Left lung (tissue), 4 donors: ENCODE measurements at regions not wholly inside any gene's neighbourhood (a gene's known extent, or its start where the extent isn't known, plus 50 kb on each side); places are given as distances from the start of the nearest gene placed in this dataset.
"Not testable (repeated sequence)": the region's sequence is repeated elsewhere in the genome, so short reads cannot be mapped to it uniquely, and the experiment has no call there.

Source experiments
- ATAC-seq: fragments of 200-7000 bp; cut with Tn5 transposase; one replicate; pipeline ENCODE4 v1.9.1; 2020; ENCODE audit warnings: moderate library complexity
- DNase-seq, 4 donors: peaks; one replicate each; pipeline ENCODE4 v3.0.0-alpha.2; 2013 to 2020
- H3K27ac ChIP-seq, 2 donors: fragments of 200-600 bp; sonication (generic) in 1 of 2; one replicate each; pipeline versions ENCODE4 v1.5.0 to v1.8.0; 2020 to 2021
- H3K27me3 ChIP-seq, 2 donors: fragments of 200-600 bp; sonication (generic) in 1 of 2; one replicate each; pipeline versions ENCODE4 v1.5.0 to v1.8.0; 2020 to 2021
- H3K36me3 ChIP-seq, 2 donors: fragments of 200-600 bp; sonication (generic) in 1 of 2; one replicate each; pipeline versions ENCODE4 v1.5.0 to v1.8.0; 2020 to 2021
- H3K4me1 ChIP-seq, 2 donors: fragments of 200-600 bp; one replicate each; pipeline ENCODE4 v1.8.0; 2021
- H3K4me3 ChIP-seq, 2 donors: fragments of 200-600 bp; sonication (generic) in 1 of 2; one replicate each; pipeline versions ENCODE4 v1.5.0 to v1.8.0; 2020 to 2021; ENCODE audit warnings: mild to moderate bottlenecking in 1 of 2
- H3K9me3 ChIP-seq, 2 donors: fragments of 200-600 bp; sonication (generic) in 1 of 2; one replicate each; pipeline versions ENCODE4 v1.5.0 to v1.8.0; 2020 to 2021
- intact Hi-C, 2 donors: fragments of 100-400 bp; cut with DNase I; formaldehyde crosslinking; loops; one replicate each; pipeline versions ENCODE4 v1.11.2 to v1.14.2; 2022
- TF ChIP-seq, protein P1 (sequence below), 2 donors: fragments of 200-600 bp; sonication (generic) in 1 of 2; IDR thresholded peaks; one replicate each; pipeline versions ENCODE4 v1.5.0 to v1.8.0; 2021; ENCODE audit warnings: antibody characterized with exemption in 2 of 2
- donor health status: DM: no; HTN: yes; CAD: no.
- donor health status: DM: no; HTN: no; CAD: no.

DNA sequence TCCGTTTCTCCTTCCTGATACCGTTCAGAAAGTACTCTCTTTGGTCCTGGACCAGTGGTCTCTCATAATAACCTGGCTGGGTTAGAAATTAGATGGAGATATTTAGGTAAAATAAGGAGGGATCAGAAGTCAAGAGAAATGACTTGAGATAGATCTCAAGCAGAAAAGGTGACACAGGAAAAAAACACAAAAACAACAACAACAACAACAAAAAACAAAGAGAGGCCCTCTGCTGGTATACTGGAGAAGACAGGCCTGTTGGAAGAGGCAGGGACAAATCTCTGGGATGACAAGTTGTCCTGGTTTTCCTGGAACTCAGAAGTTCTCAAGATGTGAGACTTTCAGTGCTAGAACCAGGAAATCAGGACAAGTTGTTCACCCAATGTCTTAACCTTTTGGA, 430.5 kb downstream of the SHISA9 start:
- DNase-seq (no peak), ATAC-seq (no peak)
- Histone ChIP-seq H3K27me3 (no peaks in the 10 kb centered on the region), H3K27ac (no peak overlapping the region), H3K36me3 (no peaks in the 10 kb centered on the region), H3K4me1 (no peaks in the 10 kb centered on the region), H3K4me3 (no peak overlapping the region), H3K9me3 (no peaks in the 10 kb centered on the region)
- intact Hi-C loops, result no loop called here
- TF ChIP-seq, protein P1, sequence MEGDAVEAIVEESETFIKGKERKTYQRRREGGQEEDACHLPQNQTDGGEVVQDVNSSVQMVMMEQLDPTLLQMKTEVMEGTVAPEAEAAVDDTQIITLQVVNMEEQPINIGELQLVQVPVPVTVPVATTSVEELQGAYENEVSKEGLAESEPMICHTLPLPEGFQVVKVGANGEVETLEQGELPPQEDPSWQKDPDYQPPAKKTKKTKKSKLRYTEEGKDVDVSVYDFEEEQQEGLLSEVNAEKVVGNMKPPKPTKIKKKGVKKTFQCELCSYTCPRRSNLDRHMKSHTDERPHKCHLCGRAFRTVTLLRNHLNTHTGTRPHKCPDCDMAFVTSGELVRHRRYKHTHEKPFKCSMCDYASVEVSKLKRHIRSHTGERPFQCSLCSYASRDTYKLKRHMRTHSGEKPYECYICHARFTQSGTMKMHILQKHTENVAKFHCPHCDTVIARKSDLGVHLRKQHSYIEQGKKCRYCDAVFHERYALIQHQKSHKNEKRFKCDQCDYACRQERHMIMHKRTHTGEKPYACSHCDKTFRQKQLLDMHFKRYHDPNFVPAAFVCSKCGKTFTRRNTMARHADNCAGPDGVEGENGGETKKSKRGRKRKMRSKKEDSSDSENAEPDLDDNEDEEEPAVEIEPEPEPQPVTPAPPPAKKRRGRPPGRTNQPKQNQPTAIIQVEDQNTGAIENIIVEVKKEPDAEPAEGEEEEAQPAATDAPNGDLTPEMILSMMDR (IDR thresholded peaks at IDR 0.05), result no peak

DNA sequence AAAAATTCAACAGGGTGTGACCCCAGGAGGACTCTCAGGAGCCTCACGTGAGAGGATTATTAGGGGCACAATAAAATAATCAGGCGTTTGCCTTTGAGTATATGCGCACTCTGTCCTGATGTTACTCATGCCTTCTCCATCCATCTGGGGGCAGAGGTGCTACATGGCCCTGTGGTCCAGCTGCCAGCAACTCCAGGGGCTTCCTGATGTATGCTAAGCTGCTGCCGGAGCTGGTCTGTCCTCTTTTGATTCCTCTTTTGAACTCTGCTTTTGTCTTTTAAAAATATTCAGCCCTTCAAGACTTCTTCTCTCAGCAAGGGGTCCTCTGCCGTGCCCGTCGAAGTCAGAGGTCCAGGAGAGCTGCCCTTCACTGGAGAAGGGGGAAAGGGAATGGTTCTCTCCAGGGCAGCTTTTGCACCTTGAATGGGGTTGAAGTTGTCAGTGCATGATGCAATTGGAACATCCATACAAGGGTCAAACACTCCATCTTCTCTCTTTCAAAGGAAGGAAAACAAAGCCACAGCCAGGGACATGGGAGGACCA, 431.4 kb downstream of the SHISA9 start:
- TF ChIP-seq, protein P1 (IDR thresholded peaks at IDR 0.05), result no peak
- intact Hi-C loops, result no loop called here
- H3K36me3 ChIP-seq, result no peaks in the 10 kb centered on the region
- ATAC-seq (no peak), DNase-seq (no peak)
- H3K4me3 ChIP-seq, result no peak overlapping the region
- no peaks in the 10 kb centered on the region for H3K4me1 ChIP-seq
- no peaks in the 10 kb centered on the region for H3K9me3 ChIP-seq
- H3K27me3 ChIP-seq, result no peaks in the 10 kb centered on the region
- H3K27ac ChIP-seq, result no peak overlapping the region

DNA sequence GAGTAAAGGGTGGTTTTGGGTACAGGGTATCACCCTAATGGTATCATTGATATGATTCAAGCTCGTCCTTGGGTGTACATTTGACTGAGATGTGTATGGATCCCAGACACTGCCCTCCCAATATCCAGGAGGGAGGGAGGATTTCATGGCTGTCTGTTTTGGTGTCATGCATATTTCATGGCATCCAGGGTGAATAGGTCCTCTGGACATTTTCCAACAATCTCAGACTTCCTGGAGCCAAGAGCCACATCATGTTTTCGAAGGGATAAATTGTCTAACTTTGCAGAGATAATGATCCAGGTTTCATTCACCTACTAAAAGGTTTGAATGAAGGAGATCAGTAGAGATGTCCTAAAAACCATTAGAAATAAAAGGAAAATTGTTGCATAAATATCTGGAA, 431.9 kb downstream of the SHISA9 start:
- TF ChIP-seq, protein P1 (IDR thresholded peaks at IDR 0.05), result no peak
- Histone ChIP-seq H3K4me1 (no peaks in the 10 kb centered on the region), H3K27me3 (no peaks in the 10 kb centered on the region), H3K36me3 (no peaks in the 10 kb centered on the region), H3K4me3 (no peak overlapping the region), H3K9me3 (no peaks in the 10 kb centered on the region), H3K27ac (no peak overlapping the region)
- no peak for DNase-seq
- ATAC-seq, result no peak
- intact Hi-C loops, result no loop called here

DNA sequence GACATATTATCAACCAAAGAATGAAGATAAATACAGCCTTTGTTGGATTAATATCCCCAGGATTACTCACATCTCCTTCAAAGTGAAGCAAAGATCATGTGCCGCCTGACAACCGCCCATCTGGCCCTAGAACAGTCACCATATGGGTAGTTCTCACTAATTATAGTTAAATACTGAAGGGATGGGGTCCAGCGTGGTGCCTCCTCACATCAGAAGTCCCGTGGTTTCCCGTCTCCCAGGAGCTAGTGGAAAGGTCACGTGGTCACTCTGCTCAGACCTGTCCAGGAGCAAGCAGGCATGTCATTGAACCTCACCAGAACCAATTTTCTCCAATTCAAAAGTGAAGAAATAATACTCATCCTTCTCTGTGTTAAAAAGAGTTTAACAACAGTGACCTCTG, 434.5 kb downstream of the SHISA9 start:
- no peak for ATAC-seq
- Histone ChIP-seq H3K4me3 (no peak overlapping the region), H3K9me3 (no peaks in the 10 kb centered on the region), H3K27me3 (no peaks in the 10 kb centered on the region), H3K4me1 (no peaks in the 10 kb centered on the region), H3K36me3 (no peaks in the 10 kb centered on the region), H3K27ac (no peak overlapping the region)
- intact Hi-C loops, result no loop called here
- TF ChIP-seq, protein P1 (IDR thresholded peaks at IDR 0.05), result no peak
- no peak for DNase-seq

DNA sequence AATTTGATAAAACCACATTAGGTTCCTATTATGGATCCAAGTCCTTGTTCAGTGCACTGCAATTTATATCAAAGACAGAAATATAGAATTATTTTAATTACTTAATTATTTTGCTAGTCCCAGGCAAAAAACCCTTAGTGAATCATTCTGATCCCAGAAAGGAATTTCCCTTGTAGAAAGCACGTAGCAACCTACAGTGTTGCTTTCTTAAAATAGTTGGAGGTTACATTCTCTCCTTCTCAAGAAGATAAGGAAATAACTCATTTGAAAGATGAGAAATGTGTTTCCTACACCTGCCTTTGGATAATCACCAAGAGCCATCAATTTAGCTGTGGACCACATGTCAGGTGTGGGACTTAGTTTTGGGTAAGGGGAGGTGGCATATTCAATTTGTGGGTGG, 434.9 kb downstream of the SHISA9 start:
- ATAC-seq (no peak), DNase-seq (no peak)
- intact Hi-C loops, result no loop called here
- no peaks in the 10 kb centered on the region for H3K36me3 ChIP-seq
- H3K27ac ChIP-seq, result no peak overlapping the region
- no peaks in the 10 kb centered on the region for H3K9me3 ChIP-seq
- H3K4me1 ChIP-seq, result no peaks in the 10 kb centered on the region
- TF ChIP-seq, protein P1 (IDR thresholded peaks at IDR 0.05), result no peak
- no peaks in the 10 kb centered on the region for H3K27me3 ChIP-seq
- no peak overlapping the region for H3K4me3 ChIP-seq

DNA sequence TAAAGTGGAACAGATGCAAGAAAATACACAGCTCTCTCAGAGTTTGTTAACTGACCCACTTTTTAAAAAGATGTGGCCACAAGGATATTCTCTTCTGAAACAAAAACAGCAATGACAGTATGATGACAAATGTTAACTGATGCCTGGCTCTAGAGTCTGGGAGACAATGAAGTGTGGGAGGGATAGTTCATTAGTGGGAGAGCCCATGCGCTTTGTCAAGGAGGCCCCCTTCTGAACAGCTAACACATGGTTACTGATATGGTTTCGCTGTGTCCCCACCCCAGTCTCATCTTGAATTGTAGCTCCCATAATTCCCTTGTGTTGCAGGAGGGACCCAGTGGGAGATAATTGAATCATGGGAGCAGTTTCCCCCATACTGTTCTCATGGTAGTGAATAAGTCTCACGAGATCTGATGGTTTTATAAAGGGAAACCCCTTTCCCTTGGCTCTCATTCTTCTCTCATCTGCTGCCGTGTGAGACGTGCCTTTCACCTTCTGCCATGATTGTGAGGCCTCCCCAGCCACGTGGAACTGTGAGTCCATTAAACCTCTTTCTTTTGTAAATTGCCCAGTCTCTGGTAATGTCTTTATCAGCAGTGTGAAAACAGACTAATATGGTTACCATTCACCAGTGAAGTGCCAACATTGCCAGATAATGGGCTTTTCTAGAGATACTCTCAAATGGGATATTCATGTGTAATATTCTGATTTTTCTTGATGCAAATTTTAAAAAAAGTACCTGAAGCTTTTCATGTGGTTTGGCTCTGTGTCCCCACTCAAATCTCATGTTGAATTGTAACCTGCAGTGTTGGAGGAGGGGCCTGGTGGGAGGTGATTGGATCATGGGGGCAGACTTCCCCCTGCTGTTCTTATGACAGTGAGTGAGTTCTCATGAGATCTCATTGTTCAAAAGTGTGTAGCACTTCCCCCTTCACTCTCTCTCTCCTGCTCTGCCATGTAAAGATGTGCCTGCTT, 435.8 kb downstream of the SHISA9 start:
- H3K4me1 ChIP-seq, DNase-seq, H3K27me3 ChIP-seq, ATAC-seq, H3K36me3 ChIP-seq, H3K4me3 ChIP-seq, H3K9me3 ChIP-seq, intact Hi-C loops, H3K27ac ChIP-seq: not testable (repeated sequence)
